IMR-90 (cell line): ENCODE measurements at regions not wholly inside any gene's neighbourhood (a gene's known extent, or its start where the extent isn't known, plus 50 kb on each side); places are given as distances from the start of the nearest gene placed in this dataset.

Source experiments
- ATAC-seq: fragments of 200-7000 bp; cut with Tn5 transposase; 2 replicates; pipeline ENCODE4 v1.9.1; 2020; ENCODE audit warnings: low read depth, mild to moderate bottlenecking, moderate library complexity
- BruUV-seq: library from RNA; stranded (reverse); fragments of 400-500 nt; replicated peaks from 2 replicates; lab custom pipeline; 2021; lab: Mats Ljungman, UMichigan
- CTCF ChIA-PET: fragments of 300-600 bp; formaldehyde crosslinking; extraction: SDS; loops from one replicate; lab custom pipeline; 2021; ENCODE audit warnings: antibody characterized with exemption; lab: Yijun Ruan, JAX
- POLR2A ChIA-PET: fragments of 300-600 bp; sonication (Branson Sonifier 250); formaldehyde crosslinking; loops from one replicate; lab custom pipeline; 2022; ENCODE audit warnings: antibody characterized with exemption; ENCODE audit not compliant: unreplicated experiment; lab: Charles Lee
- DNase-seq: peaks from one replicate; pipeline ENCODE4 v3.0.0; 2013
- H2AFZ ChIP-seq: replicated peaks from 2 replicates; pipeline ENCODE3; 2013; ENCODE audit warnings: low read length, mild to moderate bottlenecking; ENCODE audit not compliant: poor library complexity
- H2AK5ac ChIP-seq: 2 replicates; pipeline ENCODE4 v1.6.1; 2013; ENCODE audit warnings: low read depth, low read length, inconsistent platforms
- H2AK9ac ChIP-seq: replicated peaks from 2 replicates; pipeline ENCODE3; 2013; ENCODE audit warnings: mild to moderate bottlenecking, low read depth, low read length, moderate library complexity; ENCODE audit not compliant: poor library complexity
- H2BK120ac ChIP-seq: 2 replicates; pipeline ENCODE4 v1.6.1; 2013; ENCODE audit warnings: low read depth, low read length, inconsistent platforms
- H2BK15ac ChIP-seq: 3 replicates; pipeline ENCODE4 v1.6.1; 2013; ENCODE audit warnings: low read depth, low read length, inconsistent platforms
- H2BK20ac ChIP-seq: 2 replicates; pipeline ENCODE4 v1.6.1; 2013; ENCODE audit warnings: low read depth, mild to moderate bottlenecking, inconsistent platforms, low read length, moderate library complexity
- H2BK5ac ChIP-seq: 2 replicates; pipeline ENCODE4 v1.6.1; 2013; ENCODE audit warnings: mild to moderate bottlenecking, low read depth, low read length, inconsistent platforms; ENCODE audit not compliant: poor library complexity, severe bottlenecking
- H3K14ac ChIP-seq: replicated peaks from 2 replicates; pipeline ENCODE4 v1.6.1; 2013; ENCODE audit warnings: low read depth, low read length, inconsistent platforms
- H3K18ac ChIP-seq: 2 replicates; pipeline ENCODE4 v1.6.1; 2013; ENCODE audit warnings: low read depth, low read length, control low read depth
- H3K23ac ChIP-seq: 2 replicates; pipeline ENCODE4 v1.6.1; 2013; ENCODE audit warnings: low read depth, low read length, inconsistent platforms
- H3K27ac ChIP-seq: 2 replicates; pipeline ENCODE4 v1.5.1; 2013; ENCODE audit warnings: mild to moderate bottlenecking, control low read depth, low read length; ENCODE audit not compliant: insufficient read depth
- H3K27me3 ChIP-seq: 2 replicates; pipeline ENCODE4 v1.6.1; 2013; ENCODE audit warnings: low read length; ENCODE audit not compliant: control insufficient read depth, insufficient read depth
- H3K36me3 ChIP-seq: 2 replicates; pipeline ENCODE4 v1.6.1; 2013; ENCODE audit warnings: low read length, mixed read lengths; ENCODE audit not compliant: control insufficient read depth, insufficient read depth
- H3K4ac ChIP-seq: 2 replicates; pipeline ENCODE4 v1.6.1; 2013; ENCODE audit warnings: low read depth, low read length, inconsistent platforms
- H3K4me1 ChIP-seq: 2 replicates; pipeline ENCODE4 v1.6.1; 2013; ENCODE audit warnings: low read length, mixed read lengths; ENCODE audit not compliant: control insufficient read depth, insufficient read depth
- H3K4me2 ChIP-seq: 2 replicates; pipeline ENCODE4 v1.6.1; 2013; ENCODE audit warnings: low read depth, mild to moderate bottlenecking, control low read depth, low read length, moderate library complexity
- H3K4me3 ChIP-seq: 2 replicates; pipeline ENCODE4 v1.5.1; 2013; ENCODE audit warnings: low read depth, mild to moderate bottlenecking, control low read depth, low read length, moderate library complexity; ENCODE audit not compliant: insufficient read depth
- H3K56ac ChIP-seq: 2 replicates; pipeline ENCODE4 v1.6.1; 2013; ENCODE audit warnings: low read length, inconsistent platforms; ENCODE audit not compliant: insufficient read depth; ENCODE audit errors: extremely low read depth
- H3K79me1 ChIP-seq, 2 experiments: 2 replicates each; pipeline ENCODE4 v1.6.1; 2013; ENCODE audit warnings: low read length in 2 of 2, inconsistent platforms in 1 of 2, low read depth in 1 of 2
- H3K9ac ChIP-seq: 2 replicates; pipeline ENCODE4 v1.6.1; 2013; ENCODE audit warnings: low read depth, low read length, control low read depth
- H3K9me1 ChIP-seq: 2 replicates; pipeline ENCODE4 v1.6.1; 2013; ENCODE audit warnings: low read length, inconsistent platforms; ENCODE audit not compliant: insufficient read depth
- H3K9me3 ChIP-seq: 2 replicates; pipeline ENCODE4 v1.6.1; 2013; ENCODE audit warnings: low read length; ENCODE audit not compliant: control insufficient read depth, insufficient read depth
- H4K20me1 ChIP-seq: 2 replicates; pipeline ENCODE4 v1.6.1; 2013; ENCODE audit warnings: low read length, inconsistent platforms; ENCODE audit not compliant: insufficient read depth
- H4K5ac ChIP-seq: 2 replicates; pipeline ENCODE4 v1.6.1; 2013; ENCODE audit warnings: mild to moderate bottlenecking, low read depth, low read length, control low read depth
- H4K8ac ChIP-seq, 2 experiments: 2 replicates each; pipeline ENCODE4 v1.6.1; 2013; ENCODE audit warnings: low read depth in 2 of 2, low read length in 2 of 2, control low read depth in 1 of 2, inconsistent platforms in 1 of 2
- H4K91ac ChIP-seq: 2 replicates; pipeline ENCODE4 v1.6.1; 2013; ENCODE audit warnings: low read depth, low read length, inconsistent platforms; ENCODE audit not compliant: insufficient read depth
- BHLHE40 ChIP-seq: fragments of 150-350 bp; IDR thresholded peaks from 2 replicates; pipeline ENCODE4 v1.6.1; 2016; ENCODE audit warnings: mild to moderate bottlenecking, low read depth, low read length
- CEBPB ChIP-seq: IDR thresholded peaks from 2 replicates; pipeline ENCODE4 v1.6.1; 2012; ENCODE audit warnings: low read depth, low read length, improper control_type of control experiment
- CHD1 ChIP-seq: IDR thresholded peaks from 2 replicates; pipeline ENCODE4 v1.6.1; 2012; ENCODE audit warnings: low read depth, low read length, improper control_type of control experiment
- CTCF ChIP-seq: conservative IDR thresholded peaks from 2 replicates; pipeline ENCODE4 v1.5.1; 2012; ENCODE audit warnings: mild to moderate bottlenecking, low read depth, low read length, improper control_type of control experiment
- ELK1 ChIP-seq: fragments of 150-350 bp; IDR thresholded peaks from 2 replicates; pipeline ENCODE4 v1.6.1; 2016; ENCODE audit warnings: low read depth, mild to moderate bottlenecking, low read length, moderate library complexity, borderline replicate concordance
- FOS ChIP-seq: fragments of 150-350 bp; IDR thresholded peaks from 2 replicates; pipeline ENCODE4 v1.6.1; 2016; ENCODE audit warnings: low read depth, low read length
- MAFK ChIP-seq: IDR thresholded peaks from 2 replicates; pipeline ENCODE4 v1.6.1; 2012; ENCODE audit warnings: low read depth, low read length, improper control_type of control experiment
- MAZ ChIP-seq: IDR thresholded peaks from 2 replicates; pipeline ENCODE4 v1.6.1; 2012; ENCODE audit warnings: low read depth, mild to moderate bottlenecking, low read length, improper control_type of control experiment, moderate library complexity, borderline replicate concordance
- MXI1 ChIP-seq: IDR thresholded peaks from 2 replicates; pipeline ENCODE4 v1.6.1; 2012; ENCODE audit warnings: low read depth, mild to moderate bottlenecking, low read length, moderate library complexity, borderline replicate concordance
- NFE2L2 ChIP-seq: fragments of 150-350 bp; IDR thresholded peaks from 2 replicates; pipeline ENCODE4 v1.6.1; 2016; ENCODE audit warnings: low read depth, mild to moderate bottlenecking, low read length
- POLR2A ChIP-seq: IDR thresholded peaks from 2 replicates; pipeline ENCODE4 v1.6.1; 2012; ENCODE audit warnings: mild to moderate bottlenecking, low read depth, low read length
- RAD21 ChIP-seq: IDR thresholded peaks from 2 replicates; pipeline ENCODE4 v1.6.1; 2012; ENCODE audit warnings: low read length, improper control_type of control experiment
- RCOR1 ChIP-seq: IDR thresholded peaks from 2 replicates; pipeline ENCODE4 v1.6.1; 2012; ENCODE audit warnings: mild to moderate bottlenecking, low read length, improper control_type of control experiment; ENCODE audit not compliant: insufficient replicate concordance
- RFX5 ChIP-seq: IDR thresholded peaks from 2 replicates; pipeline ENCODE4 v1.8.0; 2012; ENCODE audit warnings: low read depth, mild to moderate bottlenecking, low read length, moderate library complexity
- SMC3 ChIP-seq: fragments of 150-350 bp; IDR thresholded peaks from 2 replicates; pipeline ENCODE4 v1.6.1; 2016; ENCODE audit warnings: low read depth, mild to moderate bottlenecking, antibody characterized with exemption, low read length, moderate library complexity
- WGBS, 2 experiments: methylation state at CpG; one replicate each; pipeline versions ENCODE4 v1.1.5 to v1.1.7; 2013; ENCODE audit warnings: missing lambda C conversion rate in 2 of 2; ENCODE audit not compliant: insufficient read length in 1 of 2; ENCODE audit errors: extremely low coverage in 2 of 2; 5-methylcytosine and 5-hydroxymethylcytosine counted together
- dilution Hi-C: fragments of 300-500 bp; cut with HindIII; formaldehyde crosslinking; loops from one replicate; pipeline ENCODE4 v1.14.3; 2018; ENCODE audit warnings: low sequenced_read_pairs; ENCODE audit not compliant: unreplicated experiment
- in situ Hi-C: fragments of 300-500 bp; cut with MboI; formaldehyde crosslinking; loops from 3 replicates; pipeline ENCODE4 v1.14.3; 2019; ENCODE audit warnings: low sequenced_read_pairs, inconsistent platforms, mixed read lengths
- intact Hi-C: fragments of 100-400 bp; cut with micrococcal nuclease; formaldehyde crosslinking; loops from 2 replicates; pipeline ENCODE4 v1.10.0; 2022
- TF ChIP-seq, protein P1 (sequence below): fragments of 150-350 bp; IDR thresholded peaks from 2 replicates; pipeline ENCODE4 v1.6.1; 2017; ENCODE audit warnings: mild to moderate bottlenecking, antibody characterized with exemption, low read length, low read depth

DNA sequence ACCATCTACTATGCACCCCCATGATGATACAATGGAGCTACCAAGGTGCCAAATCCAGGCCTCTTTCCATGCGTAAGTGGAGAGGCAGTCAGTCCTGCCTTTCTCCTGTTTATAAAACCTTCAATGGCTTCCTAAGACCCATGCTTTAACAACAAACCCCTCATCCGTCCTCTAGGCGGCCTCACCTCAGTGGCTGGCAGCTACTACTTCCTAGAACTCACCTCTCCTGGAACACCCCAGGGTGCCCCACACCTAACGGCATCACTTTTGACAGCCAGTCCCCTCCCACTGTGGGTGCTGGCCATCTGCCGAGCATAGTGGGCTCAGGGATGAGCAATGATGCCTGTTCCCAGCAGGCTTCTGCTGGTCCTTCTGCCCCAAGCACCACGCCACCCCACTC is 80.0 kb upstream of the TAB2 start:
- no peak overlapping the region for H3K23ac ChIP-seq
- H2BK120ac ChIP-seq = no peak overlapping the region
- TF ChIP-seq RCOR1 = no peak
- TF ChIP-seq RAD21 = no peak
- TF ChIP-seq FOS = no peak
- no peak for TF ChIP-seq CEBPB
- no peak for TF ChIP-seq MAFK
- no peak for TF ChIP-seq NFE2L2
- TF ChIP-seq MAZ = no peak
- TF ChIP-seq RFX5 = no peak
- no peak for TF ChIP-seq CHD1
- TF ChIP-seq MXI1 = no peak
- no peak for TF ChIP-seq POLR2A
- TF ChIP-seq BHLHE40 = no peak
- TF ChIP-seq CTCF = no peak
- TF ChIP-seq ELK1 = no peak
- no peak for TF ChIP-seq SMC3
- TF ChIP-seq, protein P1, sequence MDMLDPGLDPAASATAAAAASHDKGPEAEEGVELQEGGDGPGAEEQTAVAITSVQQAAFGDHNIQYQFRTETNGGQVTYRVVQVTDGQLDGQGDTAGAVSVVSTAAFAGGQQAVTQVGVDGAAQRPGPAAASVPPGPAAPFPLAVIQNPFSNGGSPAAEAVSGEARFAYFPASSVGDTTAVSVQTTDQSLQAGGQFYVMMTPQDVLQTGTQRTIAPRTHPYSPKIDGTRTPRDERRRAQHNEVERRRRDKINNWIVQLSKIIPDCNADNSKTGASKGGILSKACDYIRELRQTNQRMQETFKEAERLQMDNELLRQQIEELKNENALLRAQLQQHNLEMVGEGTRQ = no peak
- H3K79me1 ChIP-seq = no peaks in the 10 kb centered on the region
- H3K36me3 ChIP-seq = no peaks in the 10 kb centered on the region
- peaks cover 8% of the 10 kb centered on the region for H3K9me1 ChIP-seq
- intact Hi-C loops (no loop called here), dilution Hi-C loops (no loop called here), in situ Hi-C loops (no loop called here)
- ChIA-PET POLR2A (no interaction called here), CTCF (no interaction called here)
- no peak overlapping the region for H3K27ac ChIP-seq
- H2AFZ ChIP-seq = no peak overlapping the region
- H4K8ac ChIP-seq = no peak overlapping the region
- no peak for DNase-seq
- H3K4me1 ChIP-seq = peaks cover 14% of the 10 kb centered on the region
- no peak overlapping the region for H3K9ac ChIP-seq
- no peak overlapping the region for H3K56ac ChIP-seq
- 0 out of 2 replicates have a peak, but pooled peaks cover 3% of the 10 kb centered on the region for H4K20me1 ChIP-seq
- H3K14ac ChIP-seq = no peak overlapping the region
- peaks cover 17% of the 10 kb centered on the region for H3K9me3 ChIP-seq
- no peak overlapping the region for H3K18ac ChIP-seq
- H2BK5ac ChIP-seq = no peak overlapping the region
- no peak overlapping the region for H4K91ac ChIP-seq
- BruUV-seq = no TSS peak
- no peak overlapping the region for H2BK20ac ChIP-seq
- 88% methylated on average over 4 of the region's 6 CpGs; no CpG with 5 or more reads in 1 of the 2 experiments for WGBS, 2 experiments
- peaks cover 2% of the 10 kb centered on the region for H3K27me3 ChIP-seq
- no peak overlapping the region for H2AK5ac ChIP-seq
- no peak overlapping the region for H2AK9ac ChIP-seq
- H4K5ac ChIP-seq = no peak overlapping the region
- H3K4ac ChIP-seq = no peak overlapping the region
- H3K4me3 ChIP-seq = no peak overlapping the region
- no peak overlapping the region for H3K4me2 ChIP-seq
- H2BK15ac ChIP-seq = no peak overlapping the region
- ATAC-seq = no peak
